Parathyroid adenoma (tissue), 2 donors: ENCODE measurements at regions not wholly inside any gene's neighbourhood (a gene's known extent, or its start where the extent isn't known, plus 50 kb on each side); places are given as distances from the start of the nearest gene placed in this dataset.
"Not testable (repeated sequence)": the region's sequence is repeated elsewhere in the genome, so short reads cannot be mapped to it uniquely, and the experiment has no call there.

Experiments
- H2AFZ ChIP-seq: fragments of 300-600 bp; sonication (generic); one replicate; pipeline ENCODE4 v1.7.0; 2017; ENCODE audit warnings: antibody characterized with exemption, mild to moderate bottlenecking
- H3K27ac ChIP-seq: fragments of 300-600 bp; sonication (generic); one replicate; pipeline ENCODE4 v1.7.0; 2017
- H3K27me3 ChIP-seq: fragments of 300-600 bp; sonication (generic); one replicate; pipeline ENCODE4 v1.7.0; 2017; ENCODE audit warnings: low read length; ENCODE audit not compliant: control insufficient read depth, insufficient read depth
- H3K36me3 ChIP-seq: fragments of 300-600 bp; sonication (generic); one replicate; pipeline ENCODE4 v1.7.0; 2017; ENCODE audit warnings: low read length; ENCODE audit not compliant: control insufficient read depth, insufficient read depth
- H3K4me1 ChIP-seq: fragments of 300-600 bp; sonication (generic); one replicate; pipeline ENCODE4 v1.7.0; 2017; ENCODE audit warnings: control low read depth
- H3K4me2 ChIP-seq: fragments of 300-600 bp; sonication (generic); one replicate; pipeline ENCODE4 v1.7.0; 2017; ENCODE audit warnings: low read length
- H3K4me3 ChIP-seq: fragments of 300-600 bp; sonication (generic); one replicate; pipeline ENCODE4 v1.7.0; 2017; ENCODE audit warnings: low read depth, low read length
- H3K79me2 ChIP-seq: fragments of 300-600 bp; sonication (generic); one replicate; pipeline ENCODE4 v1.7.0; 2017; ENCODE audit warnings: control low read depth
- H3K9ac ChIP-seq: fragments of 300-600 bp; sonication (generic); one replicate; pipeline ENCODE4 v1.7.0; 2017; ENCODE audit warnings: mild to moderate bottlenecking
- H3K9me3 ChIP-seq: fragments of 300-600 bp; sonication (generic); one replicate; pipeline ENCODE4 v1.7.0; 2017; ENCODE audit warnings: low read length; ENCODE audit not compliant: control insufficient read depth
- CTCF ChIP-seq: fragments of 300-600 bp; sonication (generic); IDR thresholded peaks from one replicate; pipeline ENCODE4 v1.7.0; 2017; ENCODE audit warnings: antibody characterized with exemption, mild to moderate bottlenecking
- donor health status: primary hyperparathyroidism.

GRCh38 chr19:14320253-14320652 is 61.0 kb upstream of the ADGRE5 start:
- H3K9ac ChIP-seq = no peak overlapping the region
- H3K27me3 ChIP-seq = no peaks in the 10 kb centered on the region
- H3K9me3 ChIP-seq = no peaks in the 10 kb centered on the region
- H3K36me3 ChIP-seq = no peaks in the 10 kb centered on the region
- H3K27ac ChIP-seq = no peak overlapping the region
- H3K4me2 ChIP-seq = no peak overlapping the region
- no peak overlapping the region for H2AFZ ChIP-seq
- no peaks in the 10 kb centered on the region for H3K79me2 ChIP-seq
- H3K4me3 ChIP-seq = no peak overlapping the region
- H3K4me1 ChIP-seq = no peaks in the 10 kb centered on the region
- TF ChIP-seq CTCF = no peak

- not testable (repeated sequence) for H3K4me3 ChIP-seq, H3K4me1 ChIP-seq, H3K27ac ChIP-seq, H3K4me2 ChIP-seq, H3K9ac ChIP-seq, H2AFZ ChIP-seq, H3K79me2 ChIP-seq, H3K9me3 ChIP-seq, H3K27me3 ChIP-seq, H3K36me3 ChIP-seq
These were observed 61.5 kb upstream of the ADGRE5 start for GRCh38 chr19:14319720-14320119.

GRCh38 chr19:14318873-14319272 is 62.4 kb upstream of the ADGRE5 start:
- Histone ChIP-seq H3K79me2 (no peaks in the 10 kb centered on the region), H3K4me2 (no peak overlapping the region), H2AFZ (no peak overlapping the region), H3K27me3 (no peaks in the 10 kb centered on the region), H3K9me3 (no peaks in the 10 kb centered on the region), H3K36me3 (no peaks in the 10 kb centered on the region), H3K4me1 (no peaks in the 10 kb centered on the region), H3K9ac (no peak overlapping the region), H3K27ac (no peak overlapping the region), H3K4me3 (no peak overlapping the region)
- TF ChIP-seq CTCF = peak; percentile 7

- no peak overlapping the region for H3K4me3 ChIP-seq
- no peaks in the 10 kb centered on the region for H3K27me3 ChIP-seq
- H3K9me3 ChIP-seq = no peaks in the 10 kb centered on the region
- no peaks in the 10 kb centered on the region for H3K79me2 ChIP-seq
- H2AFZ ChIP-seq = no peak overlapping the region
- TF ChIP-seq CTCF = no peak
- no peaks in the 10 kb centered on the region for H3K36me3 ChIP-seq
- H3K4me2 ChIP-seq = no peak overlapping the region
- no peak overlapping the region for H3K9ac ChIP-seq
- H3K4me1 ChIP-seq = no peaks in the 10 kb centered on the region
- H3K27ac ChIP-seq = no peak overlapping the region
These were observed 64.1 kb upstream of the ADGRE5 start for GRCh38 chr19:14317157-14317556.

GRCh38 chr19:14315433-14315832 is 65.8 kb upstream of the ADGRE5 start:
- no peak for TF ChIP-seq CTCF
- no peak overlapping the region for H3K4me2 ChIP-seq
- no peaks in the 10 kb centered on the region for H3K79me2 ChIP-seq
- H3K27ac ChIP-seq = no peak overlapping the region
- no peaks in the 10 kb centered on the region for H3K27me3 ChIP-seq
- H2AFZ ChIP-seq = no peak overlapping the region
- H3K9ac ChIP-seq = no peak overlapping the region
- no peaks in the 10 kb centered on the region for H3K4me1 ChIP-seq
- no peaks in the 10 kb centered on the region for H3K9me3 ChIP-seq
- H3K36me3 ChIP-seq = no peaks in the 10 kb centered on the region
- H3K4me3 ChIP-seq = no peak overlapping the region
